Glutamatergic neuron (in vitro differentiated cells): ENCODE measurements at regions not wholly inside any gene's neighbourhood (a gene's known extent, or its start where the extent isn't known, plus 50 kb on each side); places are given as distances from the start of the nearest gene placed in this dataset.

Experiments used
- DNase-seq: peaks from one replicate; pipeline ENCODE4 v3.0.0; 2022
- H3K27ac Mint-ChIP-seq: one replicate; pipeline ENCODE4 v1.8.0; 2020; ENCODE audit warnings: mild to moderate bottlenecking, mixed read lengths, inconsistent platforms; ENCODE audit not compliant: unreplicated experiment
- H3K27me3 Mint-ChIP-seq: one replicate; pipeline ENCODE4 v1.8.0; 2020; ENCODE audit warnings: mild to moderate bottlenecking, moderate library complexity, mixed read lengths, inconsistent platforms; ENCODE audit not compliant: unreplicated experiment
- H3K36me3 Mint-ChIP-seq: one replicate; pipeline ENCODE4 v1.8.0; 2020; ENCODE audit warnings: mild to moderate bottlenecking, mixed read lengths, inconsistent platforms; ENCODE audit not compliant: unreplicated experiment
- H3K4me1 Mint-ChIP-seq: one replicate; pipeline ENCODE4 v1.8.0; 2020; ENCODE audit warnings: mild to moderate bottlenecking, low read depth, mixed read lengths, inconsistent platforms; ENCODE audit not compliant: unreplicated experiment
- H3K4me3 Mint-ChIP-seq: one replicate; pipeline ENCODE4 v1.8.0; 2020; ENCODE audit warnings: mild to moderate bottlenecking, mixed read lengths, inconsistent platforms; ENCODE audit not compliant: unreplicated experiment
- H3K9me3 Mint-ChIP-seq: one replicate; pipeline ENCODE4 v1.8.0; 2020; ENCODE audit warnings: mild to moderate bottlenecking, moderate library complexity, mixed read lengths, inconsistent platforms; ENCODE audit not compliant: unreplicated experiment
- CTCF ChIP-seq: fragments of 200-600 bp; sonication (generic); IDR thresholded peaks from one replicate; pipeline ENCODE4 v1.5.0; 2021; ENCODE audit not compliant: partially characterized antibody, unreplicated experiment

- DNase-seq: no peak
- H3K4me3 Mint-ChIP-seq: no peak overlapping the region
- H3K4me1 Mint-ChIP-seq: peaks cover 3% of the 10 kb centered on the region
- no peak for TF ChIP-seq CTCF
- H3K36me3 Mint-ChIP-seq: no peaks in the 10 kb centered on the region
- H3K27ac Mint-ChIP-seq: no peak overlapping the region
- no peaks in the 10 kb centered on the region for H3K9me3 Mint-ChIP-seq
- no peaks in the 10 kb centered on the region for H3K27me3 Mint-ChIP-seq
Measured at GRCh38 chr4:180850318-180850940, 1392.8 kb upstream of the TENM3 start.

DNA sequence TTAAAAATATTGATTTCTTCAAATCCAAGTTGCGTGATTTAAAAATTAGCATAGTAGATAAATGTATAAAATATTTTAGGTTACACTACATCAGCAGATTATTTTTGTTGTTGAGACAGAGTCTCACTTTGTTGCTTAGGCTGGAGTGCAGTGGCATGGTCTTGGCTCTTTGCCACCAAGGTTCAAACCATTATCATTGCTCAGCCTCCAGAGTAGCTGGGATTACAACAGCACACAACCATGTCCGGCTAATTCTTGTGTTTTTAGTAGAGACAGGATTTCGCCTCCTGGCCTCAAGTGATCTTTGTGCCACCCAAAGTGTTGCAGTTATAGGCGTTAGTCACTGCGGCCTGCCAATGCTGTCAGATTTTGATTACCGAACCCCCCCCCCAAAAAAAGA is 1390.5 kb upstream of the TENM3 start:
- H3K4me3 Mint-ChIP-seq: no peak overlapping the region
- H3K27ac Mint-ChIP-seq: no peak overlapping the region
- no peak for DNase-seq
- no peaks in the 10 kb centered on the region for H3K9me3 Mint-ChIP-seq
- peaks cover 2% of the 10 kb centered on the region for H3K27me3 Mint-ChIP-seq
- peaks cover 3% of the 10 kb centered on the region for H3K36me3 Mint-ChIP-seq
- H3K4me1 Mint-ChIP-seq: peaks cover 3% of the 10 kb centered on the region
- no peak for TF ChIP-seq CTCF

- peaks cover 2% of the 10 kb centered on the region for H3K27me3 Mint-ChIP-seq
- no peak for TF ChIP-seq CTCF
- H3K27ac Mint-ChIP-seq: no peak overlapping the region
- H3K4me1 Mint-ChIP-seq: peaks cover 3% of the 10 kb centered on the region
- peaks cover 3% of the 10 kb centered on the region for H3K36me3 Mint-ChIP-seq
- no peaks in the 10 kb centered on the region for H3K9me3 Mint-ChIP-seq
- DNase-seq: no peak
- no peak overlapping the region for H3K4me3 Mint-ChIP-seq
Measured at GRCh38 chr4:180855184-180855583, 1388.0 kb upstream of the TENM3 start.

DNA sequence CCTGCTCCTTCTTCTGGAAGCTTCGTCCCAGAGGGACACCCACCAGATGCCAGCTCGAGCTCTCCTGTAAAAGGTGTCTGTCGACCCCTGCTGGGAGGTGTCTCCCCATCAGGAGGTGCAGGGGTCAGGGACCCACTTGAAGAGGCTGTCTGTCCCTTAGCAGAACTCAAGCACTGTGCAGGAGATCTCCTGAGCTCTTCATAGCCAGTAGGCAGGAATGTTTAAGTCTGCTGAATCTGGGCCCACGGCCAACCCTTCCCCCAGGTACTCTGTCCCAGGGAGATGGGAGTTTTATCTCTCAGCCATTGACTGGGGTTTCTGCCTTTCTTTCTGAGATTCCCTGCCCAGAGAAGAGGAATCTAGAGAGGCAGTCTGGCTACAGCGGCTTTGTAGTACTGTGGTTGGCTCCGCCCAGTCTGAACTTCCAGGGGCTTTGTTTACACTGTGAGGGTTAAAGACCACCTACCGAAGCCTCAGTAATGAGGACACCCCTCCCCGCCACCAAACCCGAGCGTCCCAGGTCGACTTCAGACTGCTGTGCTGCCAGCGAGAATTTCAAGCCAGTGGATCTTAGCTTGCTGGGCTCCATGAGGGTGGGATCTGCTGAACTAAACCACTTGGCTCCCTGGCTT is 1383.0 kb upstream of the TENM3 start:
- DNase-seq: no peak
- TF ChIP-seq CTCF: no peak

DNA sequence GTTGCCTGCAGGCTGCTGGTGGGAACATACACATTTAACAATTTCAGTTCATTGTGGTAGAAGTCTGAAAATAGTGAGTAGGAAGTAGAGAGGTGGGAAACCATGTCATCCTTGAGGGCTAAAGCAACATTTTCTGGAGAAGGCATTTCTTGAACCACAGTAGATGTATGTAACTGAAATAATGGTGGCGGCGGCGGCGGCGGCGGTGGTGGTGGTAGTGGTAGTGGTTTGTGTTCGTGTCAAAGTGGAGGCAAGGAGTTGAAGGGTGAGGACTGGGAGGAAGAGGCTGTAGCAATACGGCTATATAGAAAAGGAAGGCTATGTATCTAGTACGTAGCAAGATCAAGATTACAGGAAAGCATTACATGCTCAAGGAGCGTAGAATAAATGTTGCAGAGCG is 1381.6 kb upstream of the TENM3 start:
- Mint-ChIP-seq H3K9me3 (no peaks in the 10 kb centered on the region), H3K4me1 (no peaks in the 10 kb centered on the region), H3K27me3 (peaks cover 2% of the 10 kb centered on the region), H3K27ac (no peak overlapping the region), H3K4me3 (no peak overlapping the region), H3K36me3 (peaks cover 3% of the 10 kb centered on the region)
- no peak for TF ChIP-seq CTCF
- DNase-seq: no peak

More for the DNA sequence above, 1383.0 kb upstream of the TENM3 start:
- H3K27me3 Mint-ChIP-seq: peaks cover 4% of the 10 kb centered on the region
- no peaks in the 10 kb centered on the region for H3K9me3 Mint-ChIP-seq
- H3K27ac Mint-ChIP-seq: no peak overlapping the region
- H3K4me3 Mint-ChIP-seq: no peak overlapping the region
- no peaks in the 10 kb centered on the region for H3K4me1 Mint-ChIP-seq
- H3K36me3 Mint-ChIP-seq: peaks cover 3% of the 10 kb centered on the region
